GM20000 (cell line): ENCODE measurements at regions not wholly inside any gene's neighbourhood (a gene's known extent, or its start where the extent isn't known, plus 50 kb on each side); places are given as distances from the start of the nearest gene placed in this dataset.
"Not testable (repeated sequence)": the region's sequence is repeated elsewhere in the genome, so short reads cannot be mapped to it uniquely, and the experiment has no call there.

Source experiments
- DNase-seq: peaks from one replicate; pipeline ENCODE4 v3.0.0; 2012; ENCODE audit warnings: low spot score
- CTCF ChIP-seq: IDR thresholded peaks from 2 replicates; pipeline ENCODE4 v1.5.1; 2012; ENCODE audit warnings: mild to moderate bottlenecking, control low read depth; ENCODE audit errors: extremely low read depth, missing control alignments

- no peak for TF ChIP-seq CTCF
- DNase-seq: no peak
Observed at GRCh38 chr10:94108200-94108599, 114.5 kb downstream of the PLCE1 start.

GRCh38 chr10:94111367-94111766 lies 117.6 kb downstream of the PLCE1 start:
- DNase-seq: no peak

GRCh38 chr10:94112321-94112720 lies 118.6 kb downstream of the PLCE1 start:
- no peak for TF ChIP-seq CTCF
- no peak for DNase-seq

More at GRCh38 chr10:94111367-94111766, 117.6 kb downstream of the PLCE1 start:
- no peak for TF ChIP-seq CTCF

- no peak for DNase-seq
- TF ChIP-seq CTCF: no peak
Observed at GRCh38 chr10:94115725-94116124, 122.0 kb downstream of the PLCE1 start.

- no peak for DNase-seq
- no peak for TF ChIP-seq CTCF
Observed at GRCh38 chr10:94116848-94117247, 123.1 kb downstream of the PLCE1 start.

GRCh38 chr10:94122211-94122610 lies 128.5 kb downstream of the PLCE1 start:
- no peak for DNase-seq
- TF ChIP-seq CTCF: no peak

- TF ChIP-seq CTCF: no peak
- no peak for DNase-seq
Observed at GRCh38 chr10:94123258-94123995, 129.7 kb downstream of the PLCE1 start.

GRCh38 chr10:94124147-94124546 lies 130.4 kb downstream of the PLCE1 start:
- not testable (repeated sequence) for DNase-seq

- not testable (repeated sequence) for DNase-seq
Observed at GRCh38 chr10:94125268-94125667, 131.5 kb downstream of the PLCE1 start.
